PC-3 (cell line): ENCODE measurements at regions not wholly inside any gene's neighbourhood (a gene's known extent, or its start where the extent isn't known, plus 50 kb on each side); places are given as distances from the start of the nearest gene placed in this dataset.
"Not testable (repeated sequence)": the region's sequence is repeated elsewhere in the genome, so short reads cannot be mapped to it uniquely, and the experiment has no call there.

Experiments
- ATAC-seq: fragments of 200-7000 bp; cut with Tn5 transposase; 2 replicates; pipeline ENCODE4 v1.9.1; 2020; ENCODE audit warnings: mild to moderate bottlenecking, moderate library complexity
- BruUV-seq: library from RNA; stranded (reverse); fragments of 400-500 nt; replicated peaks from 2 replicates; lab custom pipeline; 2021; lab: Mats Ljungman, UMichigan
- CTCF ChIA-PET: fragments of 300-600 bp; sonication (Branson Sonifier 250); formaldehyde crosslinking; loops from one replicate; lab custom pipeline; 2022; ENCODE audit warnings: antibody characterized with exemption; lab: Charles Lee
- POLR2A ChIA-PET: fragments of 300-600 bp; sonication (Branson Sonifier 250); formaldehyde crosslinking; loops from one replicate; lab custom pipeline; 2022; ENCODE audit warnings: antibody characterized with exemption; ENCODE audit not compliant: unreplicated experiment; lab: Charles Lee
- DNase-seq: peaks from one replicate; pipeline ENCODE4 v3.0.0-alpha.2; 2015
- H2AFZ ChIP-seq: fragments of 300-600 bp; sonication (generic); 2 replicates; pipeline ENCODE4 v1.6.0; 2016; ENCODE audit warnings: antibody characterized with exemption, low read length
- H3F3A ChIP-seq: fragments of 300-600 bp; sonication (generic); one replicate; pipeline ENCODE4 v1.6.0; 2017; ENCODE audit warnings: antibody characterized with exemption, low read length, control low read depth, mild to moderate bottlenecking; ENCODE audit not compliant: unreplicated experiment
- H3K27ac ChIP-seq: fragments of 300-600 bp; sonication (generic); 2 replicates; pipeline ENCODE4 v1.5.1; 2016; ENCODE audit warnings: mild to moderate bottlenecking, low read length
- H3K27me3 ChIP-seq: fragments of 300-600 bp; sonication (generic); 2 replicates; pipeline ENCODE4 v1.6.1; 2016; ENCODE audit warnings: low read length, mixed read lengths
- H3K36me3 ChIP-seq: fragments of 300-600 bp; sonication (generic); 2 replicates; pipeline ENCODE4 v1.6.1; 2016; ENCODE audit warnings: low read depth, mixed run types, low read length, mixed read lengths
- H3K4me1 ChIP-seq: fragments of 300-600 bp; sonication (generic); 2 replicates; pipeline ENCODE4 v1.5.1; 2016; ENCODE audit warnings: low read length; ENCODE audit not compliant: insufficient read depth
- H3K4me2 ChIP-seq: fragments of 300-600 bp; sonication (generic); 2 replicates; pipeline ENCODE4 v1.6.0; 2016; ENCODE audit warnings: low read length
- H3K4me3 ChIP-seq: fragments of 300-600 bp; sonication (generic); 2 replicates; pipeline ENCODE4 v1.5.1; 2016; ENCODE audit warnings: mild to moderate bottlenecking, low read length, mixed read lengths
- H3K79me2 ChIP-seq: fragments of 300-600 bp; sonication (generic); 2 replicates; pipeline ENCODE4 v1.6.1; 2017; ENCODE audit warnings: low read length, mixed read lengths
- H3K9ac ChIP-seq: fragments of 300-600 bp; sonication (generic); 2 replicates; pipeline ENCODE4 v1.6.0; 2016; ENCODE audit warnings: mild to moderate bottlenecking, low read length
- H3K9me2 ChIP-seq: fragments of 300-600 bp; sonication (generic); replicated peaks from 2 replicates; pipeline ENCODE4 v1.6.1; 2016; ENCODE audit warnings: mixed run types, low read length, mixed read lengths
- H3K9me3 ChIP-seq: fragments of 300-600 bp; sonication (generic); 2 replicates; pipeline ENCODE4 v1.6.1; 2016; ENCODE audit warnings: low read length, mixed read lengths
- H4K20me1 ChIP-seq: fragments of 300-600 bp; sonication (generic); 2 replicates; pipeline ENCODE4 v1.6.1; 2016; ENCODE audit warnings: low read length, mixed read lengths
- EZH2 ChIP-seq: fragments of 300-600 bp; sonication (generic); IDR thresholded peaks from one replicate; pipeline ENCODE4 v1.6.1; 2017; ENCODE audit warnings: antibody characterized with exemption, mild to moderate bottlenecking, low read length; ENCODE audit not compliant: unreplicated experiment
- EZH2phosphoT487 ChIP-seq: fragments of 300-600 bp; sonication (generic); IDR thresholded peaks from 2 replicates; pipeline ENCODE4 v1.6.1; 2018; ENCODE audit warnings: mild to moderate bottlenecking, antibody characterized with exemption, low read length, borderline replicate concordance
- intact Hi-C: fragments of 100-400 bp; cut with micrococcal nuclease; formaldehyde crosslinking; loops from 2 replicates; pipeline ENCODE4 v1.9.0; 2023
- TF ChIP-seq, protein P1 (sequence below): fragments of 300-600 bp; sonication (generic); conservative IDR thresholded peaks from 2 replicates; pipeline ENCODE4 v1.5.1; 2017; ENCODE audit warnings: antibody characterized with exemption, low read depth, mild to moderate bottlenecking, low read length

DNA sequence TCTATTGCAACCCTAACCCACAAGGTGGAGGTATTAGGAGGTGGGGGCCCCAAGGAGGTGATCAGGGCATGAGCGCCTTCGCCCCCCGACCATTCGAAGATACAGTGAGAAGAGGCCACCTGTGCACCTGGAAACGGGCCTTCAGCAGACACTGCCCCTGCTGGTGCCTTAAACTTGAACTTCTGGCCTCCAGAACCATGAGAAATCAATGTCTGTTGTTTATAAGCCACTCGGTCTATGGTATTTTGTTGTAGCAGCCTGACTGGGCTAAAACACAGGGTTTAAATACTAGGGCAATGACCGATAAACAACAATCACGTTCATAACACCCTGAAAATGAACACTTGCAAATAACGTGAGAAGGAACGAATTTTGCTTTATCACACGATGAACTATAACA is 85.2 kb upstream of the USP29 start:
- TF ChIP-seq EZH2 (no peak), EZH2phosphoT487 (no peak)
- TF ChIP-seq, protein P1, sequence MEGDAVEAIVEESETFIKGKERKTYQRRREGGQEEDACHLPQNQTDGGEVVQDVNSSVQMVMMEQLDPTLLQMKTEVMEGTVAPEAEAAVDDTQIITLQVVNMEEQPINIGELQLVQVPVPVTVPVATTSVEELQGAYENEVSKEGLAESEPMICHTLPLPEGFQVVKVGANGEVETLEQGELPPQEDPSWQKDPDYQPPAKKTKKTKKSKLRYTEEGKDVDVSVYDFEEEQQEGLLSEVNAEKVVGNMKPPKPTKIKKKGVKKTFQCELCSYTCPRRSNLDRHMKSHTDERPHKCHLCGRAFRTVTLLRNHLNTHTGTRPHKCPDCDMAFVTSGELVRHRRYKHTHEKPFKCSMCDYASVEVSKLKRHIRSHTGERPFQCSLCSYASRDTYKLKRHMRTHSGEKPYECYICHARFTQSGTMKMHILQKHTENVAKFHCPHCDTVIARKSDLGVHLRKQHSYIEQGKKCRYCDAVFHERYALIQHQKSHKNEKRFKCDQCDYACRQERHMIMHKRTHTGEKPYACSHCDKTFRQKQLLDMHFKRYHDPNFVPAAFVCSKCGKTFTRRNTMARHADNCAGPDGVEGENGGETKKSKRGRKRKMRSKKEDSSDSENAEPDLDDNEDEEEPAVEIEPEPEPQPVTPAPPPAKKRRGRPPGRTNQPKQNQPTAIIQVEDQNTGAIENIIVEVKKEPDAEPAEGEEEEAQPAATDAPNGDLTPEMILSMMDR, result no peak
- Histone ChIP-seq H3K36me3 (no peaks in the 10 kb centered on the region), H3K9ac (no peak overlapping the region), H3K27me3 (0 out of 2 replicates have a peak, but pooled peaks cover 3% of the 10 kb centered on the region), H3K4me2 (no peak overlapping the region), H3K27ac (no peak overlapping the region), H3K4me1 (no peaks in the 10 kb centered on the region), H3K79me2 (no peaks in the 10 kb centered on the region), H3K9me2 (no peaks in the 10 kb centered on the region), H3K9me3 (peaks cover 16% of the 10 kb centered on the region; the same call in 1 of the 2 replicates), H4K20me1 (no peaks in the 10 kb centered on the region), H3F3A (no peaks in the 10 kb centered on the region), H2AFZ (no peak overlapping the region), H3K4me3 (no peak overlapping the region)
- ChIA-PET CTCF (no interaction called here), POLR2A (no interaction called here)
- no TSS peak for BruUV-seq
- DNase-seq (no peak), ATAC-seq (no peak)
- intact Hi-C loops, result no loop called here

DNA sequence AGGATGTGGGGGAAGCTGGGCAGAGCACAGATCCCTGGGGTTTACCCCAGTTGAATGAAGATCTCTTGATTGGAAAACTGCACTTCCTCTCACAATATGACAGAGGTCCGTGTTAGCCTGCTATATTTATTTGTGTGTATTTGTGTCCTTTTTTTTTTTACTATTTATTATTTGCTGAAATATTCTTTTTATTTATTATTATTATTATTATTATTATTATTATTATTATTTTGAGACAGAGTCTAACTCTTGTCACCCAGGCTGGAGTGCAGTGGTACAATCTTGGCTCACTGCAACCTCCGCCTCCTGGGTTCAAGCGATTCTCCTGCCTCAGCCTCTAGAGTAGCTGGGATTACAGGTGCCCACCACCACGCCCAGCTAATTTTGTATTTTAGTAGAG is 84.0 kb upstream of the USP29 start:
- H2AFZ ChIP-seq, H3K9me2 ChIP-seq, BruUV-seq, CTCF ChIA-PET, intact Hi-C loops, H3K27me3 ChIP-seq, H3K9ac ChIP-seq, H4K20me1 ChIP-seq, DNase-seq, H3K27ac ChIP-seq, H3K36me3 ChIP-seq, H3K79me2 ChIP-seq, H3K4me2 ChIP-seq, ATAC-seq, POLR2A ChIA-PET, H3F3A ChIP-seq, H3K4me3 ChIP-seq, H3K4me1 ChIP-seq: not testable (repeated sequence)
- H3K9me3 ChIP-seq, result peaks cover 18% of the 10 kb centered on the region; the same call in 1 of the 2 replicates

DNA sequence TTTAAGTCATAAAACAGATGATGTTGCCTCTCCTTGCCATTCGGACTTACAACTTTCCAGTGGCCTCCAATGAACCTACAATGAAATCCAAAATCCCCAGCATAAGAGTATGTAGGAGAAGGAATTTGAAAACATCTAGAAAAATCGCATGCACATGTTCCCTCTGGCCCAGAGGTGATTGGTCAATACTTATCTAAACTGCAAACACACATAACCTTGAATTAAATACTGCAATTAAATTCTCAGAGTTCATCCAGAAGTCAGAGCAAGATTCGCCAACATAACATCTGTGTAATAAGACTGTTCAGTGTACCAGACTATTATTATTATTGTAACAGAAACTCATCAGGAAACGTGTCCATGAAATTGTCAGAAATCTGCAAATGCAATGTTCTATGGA is 82.2 kb upstream of the USP29 start:
- TF ChIP-seq, protein P1, result no peak
- TF ChIP-seq EZH2phosphoT487, result no peak
- TF ChIP-seq EZH2, result no peak
- H3K4me2 ChIP-seq, result no peak overlapping the region
- no peaks in the 10 kb centered on the region for H3K9me2 ChIP-seq
- BruUV-seq, result no TSS peak
- H3K9ac ChIP-seq, result no peak overlapping the region
- intact Hi-C loops, result no loop called here
- 0 out of 2 replicates have a peak, but pooled peaks cover 3% of the 10 kb centered on the region for H3K27me3 ChIP-seq
- H3K27ac ChIP-seq, result no peak overlapping the region
- H3K4me1 ChIP-seq, result no peaks in the 10 kb centered on the region
- ATAC-seq, result no peak
- no peaks in the 10 kb centered on the region for H4K20me1 ChIP-seq
- H3K9me3 ChIP-seq, result peaks cover 18% of the 10 kb centered on the region; the same call in 1 of the 2 replicates
- POLR2A ChIA-PET, result no interaction called here
- no peak for DNase-seq
- CTCF ChIA-PET, result no interaction called here
- no peak overlapping the region for H2AFZ ChIP-seq
- H3K4me3 ChIP-seq, result no peak overlapping the region
- H3K79me2 ChIP-seq, result no peaks in the 10 kb centered on the region
- no peaks in the 10 kb centered on the region for H3F3A ChIP-seq
- H3K36me3 ChIP-seq, result no peaks in the 10 kb centered on the region
